Gastroesophageal sphincter (tissue), 3 donors: ENCODE measurements at regions not wholly inside any gene's neighbourhood (a gene's known extent, or its start where the extent isn't known, plus 50 kb on each side); places are given as distances from the start of the nearest gene placed in this dataset.

Experiments used
- EP300 ChIP-seq: sonication (generic); formaldehyde crosslinking; IDR thresholded peaks from one replicate; pipeline ENCODE4 v1.6.1; 2017; ENCODE audit warnings: antibody characterized with exemption, mild to moderate bottlenecking
- POLR2AphosphoS5 ChIP-seq: sonication (generic); formaldehyde crosslinking; IDR thresholded peaks from one replicate; pipeline ENCODE4 v1.6.1; 2017; ENCODE audit warnings: antibody characterized with exemption
- TF ChIP-seq, protein P1 (sequence below), 4 experiments: fragments of 200-600 bp in 2 of 4; fragments of 450-650 bp in 2 of 4; sonication (generic) in 1 of 4; IDR thresholded peaks; one replicate each; pipeline ENCODE4 v1.5.1; 2017 to 2019; ENCODE audit warnings: antibody characterized with exemption in 4 of 4, mild to moderate bottlenecking in 2 of 4, moderate library complexity in 2 of 4

DNA sequence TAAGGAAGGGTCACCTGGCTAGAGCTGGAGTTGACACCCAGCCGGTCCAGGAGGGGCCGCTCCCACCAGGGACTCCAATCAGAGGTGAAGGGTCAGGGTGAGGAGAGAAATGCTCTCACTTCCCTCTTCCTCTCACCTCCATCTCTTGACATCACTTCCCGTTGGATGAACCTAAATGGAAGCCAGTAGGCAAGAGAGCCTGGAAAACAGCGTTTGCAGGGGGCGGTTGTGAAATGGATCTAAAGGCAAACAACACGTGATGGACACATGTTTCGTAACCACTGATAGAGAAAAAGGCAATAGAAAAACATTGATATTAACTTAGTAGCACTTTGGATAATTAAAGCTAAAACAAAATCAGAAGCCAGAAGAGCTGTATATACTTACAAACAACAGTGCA, 105.6 kb upstream of the FOXA2 start:
- TF ChIP-seq, protein P1, sequence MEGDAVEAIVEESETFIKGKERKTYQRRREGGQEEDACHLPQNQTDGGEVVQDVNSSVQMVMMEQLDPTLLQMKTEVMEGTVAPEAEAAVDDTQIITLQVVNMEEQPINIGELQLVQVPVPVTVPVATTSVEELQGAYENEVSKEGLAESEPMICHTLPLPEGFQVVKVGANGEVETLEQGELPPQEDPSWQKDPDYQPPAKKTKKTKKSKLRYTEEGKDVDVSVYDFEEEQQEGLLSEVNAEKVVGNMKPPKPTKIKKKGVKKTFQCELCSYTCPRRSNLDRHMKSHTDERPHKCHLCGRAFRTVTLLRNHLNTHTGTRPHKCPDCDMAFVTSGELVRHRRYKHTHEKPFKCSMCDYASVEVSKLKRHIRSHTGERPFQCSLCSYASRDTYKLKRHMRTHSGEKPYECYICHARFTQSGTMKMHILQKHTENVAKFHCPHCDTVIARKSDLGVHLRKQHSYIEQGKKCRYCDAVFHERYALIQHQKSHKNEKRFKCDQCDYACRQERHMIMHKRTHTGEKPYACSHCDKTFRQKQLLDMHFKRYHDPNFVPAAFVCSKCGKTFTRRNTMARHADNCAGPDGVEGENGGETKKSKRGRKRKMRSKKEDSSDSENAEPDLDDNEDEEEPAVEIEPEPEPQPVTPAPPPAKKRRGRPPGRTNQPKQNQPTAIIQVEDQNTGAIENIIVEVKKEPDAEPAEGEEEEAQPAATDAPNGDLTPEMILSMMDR (IDR thresholded peaks at IDR 0.05): no peak
- no peak for TF ChIP-seq POLR2AphosphoS5
- TF ChIP-seq EP300: no peak
